Mammary epithelial cell (primary cell): ENCODE measurements at regions not wholly inside any gene's neighbourhood (a gene's known extent, or its start where the extent isn't known, plus 50 kb on each side); places are given as distances from the start of the nearest gene placed in this dataset.

Experiments
- EZH2 ChIP-seq: IDR thresholded peaks from 2 replicates; pipeline ENCODE4 v1.6.1; 2012; ENCODE audit warnings: low read length, inconsistent platforms, borderline replicate concordance
- TF ChIP-seq, protein P1 (sequence below), 2 donors: IDR thresholded peaks in 1 of 2; conservative IDR thresholded peaks in 1 of 2; 2 replicates each; pipeline ENCODE4 v1.5.1; 2011 to 2012; ENCODE audit warnings: inconsistent platforms in 2 of 2, low read length in 2 of 2, mild to moderate bottlenecking in 2 of 2, control low read depth in 1 of 2, low read depth in 1 of 2; ENCODE audit not compliant: insufficient read depth in 1 of 2; ENCODE audit errors: extremely low read depth in 1 of 2

DNA sequence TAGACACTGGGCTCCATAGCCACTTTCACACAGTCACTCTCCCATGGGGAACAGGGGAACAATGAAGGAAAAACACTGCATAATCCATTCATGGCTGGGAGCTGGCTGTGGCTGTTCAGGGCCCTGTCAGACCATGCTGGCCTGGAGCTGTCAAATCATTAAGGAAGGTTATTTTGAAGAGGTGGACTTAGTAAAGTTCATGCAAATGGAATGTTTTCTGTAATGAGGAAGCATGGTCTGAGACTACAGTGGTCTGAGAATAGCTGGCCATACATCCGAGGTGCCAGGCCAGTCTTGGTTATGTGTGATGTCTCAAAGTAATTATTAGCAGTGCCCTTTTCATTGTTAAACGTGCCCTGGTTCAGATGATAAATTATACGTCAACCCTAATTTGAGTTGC lies 117.1 kb upstream of the MRPS22 start:
- TF ChIP-seq, protein P1, sequence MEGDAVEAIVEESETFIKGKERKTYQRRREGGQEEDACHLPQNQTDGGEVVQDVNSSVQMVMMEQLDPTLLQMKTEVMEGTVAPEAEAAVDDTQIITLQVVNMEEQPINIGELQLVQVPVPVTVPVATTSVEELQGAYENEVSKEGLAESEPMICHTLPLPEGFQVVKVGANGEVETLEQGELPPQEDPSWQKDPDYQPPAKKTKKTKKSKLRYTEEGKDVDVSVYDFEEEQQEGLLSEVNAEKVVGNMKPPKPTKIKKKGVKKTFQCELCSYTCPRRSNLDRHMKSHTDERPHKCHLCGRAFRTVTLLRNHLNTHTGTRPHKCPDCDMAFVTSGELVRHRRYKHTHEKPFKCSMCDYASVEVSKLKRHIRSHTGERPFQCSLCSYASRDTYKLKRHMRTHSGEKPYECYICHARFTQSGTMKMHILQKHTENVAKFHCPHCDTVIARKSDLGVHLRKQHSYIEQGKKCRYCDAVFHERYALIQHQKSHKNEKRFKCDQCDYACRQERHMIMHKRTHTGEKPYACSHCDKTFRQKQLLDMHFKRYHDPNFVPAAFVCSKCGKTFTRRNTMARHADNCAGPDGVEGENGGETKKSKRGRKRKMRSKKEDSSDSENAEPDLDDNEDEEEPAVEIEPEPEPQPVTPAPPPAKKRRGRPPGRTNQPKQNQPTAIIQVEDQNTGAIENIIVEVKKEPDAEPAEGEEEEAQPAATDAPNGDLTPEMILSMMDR (conservative IDR thresholded peaks at IDR 0.05 in 1 of 2, IDR thresholded peaks at IDR 0.05 in 1 of 2; ENCODE audit: extremely low read depth in 1 of 2, insufficient read depth in 1 of 2, low read depth in 1 of 2, low read length in 2 of 2): no peak
- no peak for TF ChIP-seq EZH2
